Neural progenitor cell (in vitro differentiated cells): ENCODE measurements at regions not wholly inside any gene's neighbourhood (a gene's known extent, or its start where the extent isn't known, plus 50 kb on each side); places are given as distances from the start of the nearest gene placed in this dataset.
A peak's percentile ranks its signal among the peaks of the same experiment; 100 is the strongest.

Experiments used
- DNase-seq: peaks from one replicate; pipeline ENCODE4 v3.0.0-alpha.2; 2016; ENCODE audit warnings: low spot score
- H2AFZ ChIP-seq: fragments of 200-600 bp; sonication (generic); replicated peaks from 2 replicates; pipeline ENCODE4 v1.6.1; 2016; ENCODE audit warnings: antibody characterized with exemption
- H3F3A ChIP-seq: fragments of 200-600 bp; sonication (generic); 2 replicates; pipeline ENCODE4 v1.6.1; 2016; ENCODE audit warnings: antibody characterized with exemption, low read depth
- H3K27ac ChIP-seq: fragments of 200-600 bp; sonication (generic); 2 replicates; pipeline ENCODE4 v1.5.1; 2016; ENCODE audit warnings: mild to moderate bottlenecking
- H3K27me3 ChIP-seq: fragments of 200-600 bp; sonication (generic); 2 replicates; pipeline ENCODE4 v1.6.1; 2016; ENCODE audit warnings: mild to moderate bottlenecking, moderate library complexity
- H3K36me3 ChIP-seq: fragments of 200-600 bp; sonication (generic); 2 replicates; pipeline ENCODE4 v1.5.1; 2016
- H3K4me1 ChIP-seq: fragments of 200-600 bp; sonication (generic); 2 replicates; pipeline ENCODE4 v1.6.1; 2016; ENCODE audit warnings: mixed run types
- H3K4me2 ChIP-seq: fragments of 200-600 bp; sonication (generic); 2 replicates; pipeline ENCODE4 v1.6.1; 2016
- H3K4me3 ChIP-seq: fragments of 200-600 bp; sonication (generic); 2 replicates; pipeline ENCODE4 v1.5.1; 2016
- H3K79me2 ChIP-seq: fragments of 200-600 bp; sonication (generic); 2 replicates; pipeline ENCODE4 v1.6.1; 2016; ENCODE audit warnings: low read depth
- H3K9ac ChIP-seq: fragments of 200-600 bp; sonication (generic); 2 replicates; pipeline ENCODE4 v1.6.1; 2016
- H3K9me3 ChIP-seq: fragments of 200-600 bp; sonication (generic); 2 replicates; pipeline ENCODE4 v1.5.1; 2016; ENCODE audit warnings: low read depth
- H4K20me1 ChIP-seq: fragments of 200-600 bp; sonication (generic); 2 replicates; pipeline ENCODE4 v1.6.1; 2016; ENCODE audit warnings: low read depth
- H3K27ac Mint-ChIP-seq: 3 replicates; pipeline ENCODE4 v1.8.0; 2021; ENCODE audit warnings: mixed read lengths
- H3K27me3 Mint-ChIP-seq: 2 replicates; pipeline ENCODE4 v1.8.0; 2022; ENCODE audit warnings: low read depth, mild to moderate bottlenecking, inconsistent platforms, moderate library complexity, mixed read lengths; ENCODE audit not compliant: insufficient read depth
- H3K36me3 Mint-ChIP-seq: 3 replicates; pipeline ENCODE4 v1.8.0; 2021; ENCODE audit warnings: mixed read lengths
- H3K4me1 Mint-ChIP-seq: 3 replicates; pipeline ENCODE4 v1.8.0; 2021; ENCODE audit warnings: mixed read lengths
- H3K4me3 Mint-ChIP-seq: 3 replicates; pipeline ENCODE4 v1.8.0; 2021; ENCODE audit warnings: mild to moderate bottlenecking, moderate library complexity, mixed read lengths
- H3K9me3 Mint-ChIP-seq: 3 replicates; pipeline ENCODE4 v1.8.0; 2020; ENCODE audit warnings: mixed read lengths
- EZH2 ChIP-seq: fragments of 200-600 bp; sonication (generic); IDR thresholded peaks from 2 replicates; pipeline ENCODE4 v1.6.1; 2017; ENCODE audit warnings: antibody characterized with exemption, mild to moderate bottlenecking, moderate library complexity
- EZH2phosphoT487 ChIP-seq: fragments of 200-600 bp; sonication (generic); IDR thresholded peaks from 2 replicates; pipeline ENCODE4 v1.6.1; 2017; ENCODE audit warnings: antibody characterized with exemption
- TF ChIP-seq, protein P1 (sequence below): fragments of 200-600 bp; sonication (generic); IDR thresholded peaks from 2 replicates; pipeline ENCODE4 v1.5.1; 2017; ENCODE audit warnings: antibody characterized with exemption, mild to moderate bottlenecking

DNA sequence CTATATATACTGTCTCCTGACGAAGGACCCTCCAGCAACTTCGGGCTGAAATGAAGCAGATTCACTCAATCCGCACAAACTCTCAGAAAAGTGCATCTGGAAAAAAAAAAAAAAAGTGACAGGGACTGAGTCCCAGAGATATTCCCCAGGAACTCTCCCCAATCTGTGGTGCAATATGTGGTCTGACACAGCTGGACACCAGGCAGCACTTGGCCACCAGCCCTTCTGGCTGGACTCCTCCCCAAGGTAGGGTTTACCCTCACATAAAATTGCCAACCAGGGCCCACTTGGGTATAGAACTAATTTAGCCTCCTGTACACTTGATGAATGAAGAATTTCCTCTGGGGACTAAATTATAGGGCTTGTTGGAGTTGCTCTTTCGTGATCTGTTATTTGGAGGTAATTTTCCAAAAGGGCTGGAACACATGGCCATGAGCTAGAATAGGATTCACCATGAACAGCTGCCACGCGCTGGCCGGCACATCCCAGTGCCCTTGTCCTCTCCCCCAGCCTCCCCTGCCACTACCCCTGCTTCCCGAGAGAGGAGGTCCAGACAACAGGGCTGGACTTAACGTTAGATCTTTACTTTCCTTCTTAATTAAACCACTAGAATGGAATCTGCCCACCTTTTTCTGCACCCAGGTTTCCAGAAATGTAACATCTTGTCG is 379.2 kb downstream of the BMP2 start:
- H3K27me3 ChIP-seq, result no peaks in the 10 kb centered on the region
- H3K9me3 ChIP-seq, result no peaks in the 10 kb centered on the region
- no peak overlapping the region for H3K9ac ChIP-seq
- Mint-ChIP-seq H3K4me3 (no peak overlapping the region), H3K9me3 (no peaks in the 10 kb centered on the region), H3K36me3 (no peaks in the 10 kb centered on the region), H3K27me3 (no peaks in the 10 kb centered on the region), H3K27ac (peak overlapping the region; percentile 30), H3K4me1 (peaks cover 25% of the 10 kb centered on the region)
- H3K4me2 ChIP-seq, result peak overlapping the region; percentile 61
- H3K4me3 ChIP-seq, result peak overlapping the region; percentile 14
- H3K79me2 ChIP-seq, result no peaks in the 10 kb centered on the region
- peaks cover 23% of the 10 kb centered on the region for H3F3A ChIP-seq
- TF ChIP-seq, protein P1, sequence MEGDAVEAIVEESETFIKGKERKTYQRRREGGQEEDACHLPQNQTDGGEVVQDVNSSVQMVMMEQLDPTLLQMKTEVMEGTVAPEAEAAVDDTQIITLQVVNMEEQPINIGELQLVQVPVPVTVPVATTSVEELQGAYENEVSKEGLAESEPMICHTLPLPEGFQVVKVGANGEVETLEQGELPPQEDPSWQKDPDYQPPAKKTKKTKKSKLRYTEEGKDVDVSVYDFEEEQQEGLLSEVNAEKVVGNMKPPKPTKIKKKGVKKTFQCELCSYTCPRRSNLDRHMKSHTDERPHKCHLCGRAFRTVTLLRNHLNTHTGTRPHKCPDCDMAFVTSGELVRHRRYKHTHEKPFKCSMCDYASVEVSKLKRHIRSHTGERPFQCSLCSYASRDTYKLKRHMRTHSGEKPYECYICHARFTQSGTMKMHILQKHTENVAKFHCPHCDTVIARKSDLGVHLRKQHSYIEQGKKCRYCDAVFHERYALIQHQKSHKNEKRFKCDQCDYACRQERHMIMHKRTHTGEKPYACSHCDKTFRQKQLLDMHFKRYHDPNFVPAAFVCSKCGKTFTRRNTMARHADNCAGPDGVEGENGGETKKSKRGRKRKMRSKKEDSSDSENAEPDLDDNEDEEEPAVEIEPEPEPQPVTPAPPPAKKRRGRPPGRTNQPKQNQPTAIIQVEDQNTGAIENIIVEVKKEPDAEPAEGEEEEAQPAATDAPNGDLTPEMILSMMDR, result no peak
- no peak for TF ChIP-seq EZH2
- no peak for TF ChIP-seq EZH2phosphoT487
- peak overlapping the region; percentile 72 for H3K27ac ChIP-seq
- H2AFZ ChIP-seq, result no peak overlapping the region
- no peaks in the 10 kb centered on the region for H4K20me1 ChIP-seq
- H3K36me3 ChIP-seq, result no peaks in the 10 kb centered on the region
- no peak for DNase-seq
- peaks cover 49% of the 10 kb centered on the region for H3K4me1 ChIP-seq

DNA sequence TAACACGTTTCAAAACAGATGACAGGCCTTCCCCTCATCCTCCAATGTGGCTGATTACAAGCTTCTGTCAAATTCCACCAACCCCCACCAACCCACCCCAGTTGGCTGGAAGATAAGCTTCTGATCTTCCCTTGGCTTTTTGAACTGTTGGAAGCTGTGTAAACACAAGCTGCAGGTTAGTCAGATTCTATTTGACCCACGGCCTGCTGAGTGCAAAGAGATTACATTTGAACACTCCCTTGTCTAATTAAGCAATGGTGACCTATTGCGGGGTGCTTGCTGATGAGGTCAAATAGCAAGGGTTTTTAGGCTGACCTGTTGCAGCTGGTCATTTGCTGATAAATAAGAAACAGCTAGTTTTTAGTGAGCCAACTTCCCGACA is 379.7 kb downstream of the BMP2 start:
- Histone ChIP-seq H2AFZ (no peak overlapping the region), H3K4me3 (peak overlapping the region; percentile 14), H3F3A (peaks cover 23% of the 10 kb centered on the region), H3K27ac (peak overlapping the region; percentile 83), H3K4me1 (peaks cover 55% of the 10 kb centered on the region), H3K4me2 (peak overlapping the region; percentile 61), H4K20me1 (no peaks in the 10 kb centered on the region), H3K9ac (no peak overlapping the region), H3K9me3 (no peaks in the 10 kb centered on the region), H3K27me3 (no peaks in the 10 kb centered on the region), H3K79me2 (no peaks in the 10 kb centered on the region), H3K36me3 (no peaks in the 10 kb centered on the region)
- Mint-ChIP-seq H3K27ac (no peak overlapping the region), H3K9me3 (no peaks in the 10 kb centered on the region), H3K4me1 (peaks cover 25% of the 10 kb centered on the region), H3K4me3 (no peak overlapping the region), H3K36me3 (no peaks in the 10 kb centered on the region), H3K27me3 (no peaks in the 10 kb centered on the region)
- DNase-seq, result peak; percentile 77
- TF ChIP-seq EZH2 (no peak), EZH2phosphoT487 (peak; percentile 59)

DNA sequence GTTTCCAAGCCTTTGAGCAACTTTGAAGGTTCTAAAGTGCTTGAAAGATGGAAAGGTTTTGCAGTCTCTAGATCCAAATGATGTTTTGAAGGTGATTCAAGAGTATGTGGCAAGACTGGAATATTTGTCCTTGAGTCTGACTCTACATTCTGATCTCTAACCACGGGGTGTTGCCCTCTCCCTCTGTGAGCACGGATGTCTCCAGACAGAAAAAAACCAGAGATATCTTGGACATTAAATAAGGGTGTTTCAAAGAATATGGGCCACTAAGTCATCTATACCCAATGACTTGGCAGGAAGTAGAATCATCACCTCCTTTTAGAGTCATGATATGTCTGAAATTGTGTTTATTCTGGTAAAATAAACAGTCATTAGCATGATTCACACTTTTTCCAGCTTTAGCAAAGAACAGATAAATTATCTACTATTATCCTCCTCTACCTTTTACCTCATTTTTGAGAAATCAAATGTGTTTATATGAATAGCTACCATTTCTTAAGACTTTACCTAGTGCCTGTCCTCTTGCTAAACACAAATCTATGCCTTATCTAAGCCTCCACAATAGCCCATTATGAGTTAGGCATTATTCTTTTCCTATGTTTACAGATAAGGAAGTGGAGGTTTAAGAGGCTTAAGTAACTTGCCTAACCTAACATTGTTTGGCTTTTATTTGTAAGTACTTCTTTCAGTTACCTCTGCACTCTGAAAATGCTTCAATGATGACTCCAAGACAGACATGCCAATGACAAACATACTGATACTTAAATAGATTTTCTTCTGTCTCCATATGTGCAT is 384.4 kb downstream of the BMP2 start:
- Histone ChIP-seq H3K4me2 (peak overlapping the region; percentile 33), H3K9me3 (no peaks in the 10 kb centered on the region), H2AFZ (no peak overlapping the region), H4K20me1 (no peaks in the 10 kb centered on the region), H3K79me2 (no peaks in the 10 kb centered on the region), H3K4me1 (peaks cover 43% of the 10 kb centered on the region), H3K36me3 (no peaks in the 10 kb centered on the region), H3F3A (peaks cover 15% of the 10 kb centered on the region), H3K27me3 (no peaks in the 10 kb centered on the region), H3K4me3 (no peak overlapping the region), H3K9ac (no peak overlapping the region), H3K27ac (no peak overlapping the region)
- no peak for DNase-seq
- no peaks in the 10 kb centered on the region for H3K36me3 Mint-ChIP-seq
- H3K4me1 Mint-ChIP-seq, result peaks cover 16% of the 10 kb centered on the region
- TF ChIP-seq EZH2phosphoT487 (peak; percentile 32), EZH2 (no peak)
- TF ChIP-seq, protein P1, result no peak
- H3K9me3 Mint-ChIP-seq, result no peaks in the 10 kb centered on the region
- no peaks in the 10 kb centered on the region for H3K27me3 Mint-ChIP-seq
- no peak overlapping the region for H3K27ac Mint-ChIP-seq
- no peak overlapping the region for H3K4me3 Mint-ChIP-seq

DNA sequence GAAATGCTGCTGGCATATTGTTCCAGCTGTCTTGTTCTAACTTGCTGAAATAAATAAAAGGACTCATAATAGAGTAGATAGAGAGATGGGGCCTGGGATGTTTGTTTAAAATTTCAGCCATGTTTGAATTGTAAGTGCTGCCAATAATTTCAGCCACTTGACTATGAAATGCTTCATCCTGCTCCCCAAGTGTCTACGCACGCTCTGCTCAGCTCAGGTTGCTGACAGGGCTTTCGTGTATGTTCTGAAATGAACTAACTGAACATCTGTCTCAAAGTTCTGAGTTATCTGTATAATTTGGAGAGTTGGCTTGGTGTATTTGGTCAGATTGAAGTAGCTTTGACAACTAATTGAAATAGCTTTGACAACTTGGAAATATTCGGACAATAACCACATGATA is 387.8 kb downstream of the BMP2 start:
- Mint-ChIP-seq H3K36me3 (no peaks in the 10 kb centered on the region), H3K4me1 (no peaks in the 10 kb centered on the region), H3K27me3 (no peaks in the 10 kb centered on the region), H3K27ac (no peak overlapping the region), H3K9me3 (no peaks in the 10 kb centered on the region), H3K4me3 (no peak overlapping the region)
- H3K36me3 ChIP-seq, result no peaks in the 10 kb centered on the region
- no peak overlapping the region for H3K4me3 ChIP-seq
- TF ChIP-seq, protein P1, result no peak
- no peak for TF ChIP-seq EZH2phosphoT487
- no peak overlapping the region for H3K9ac ChIP-seq
- H3K79me2 ChIP-seq, result no peaks in the 10 kb centered on the region
- H3F3A ChIP-seq, result no peaks in the 10 kb centered on the region
- no peak overlapping the region for H2AFZ ChIP-seq
- no peaks in the 10 kb centered on the region for H3K9me3 ChIP-seq
- H3K4me1 ChIP-seq, result peaks cover 22% of the 10 kb centered on the region
- no peaks in the 10 kb centered on the region for H3K27me3 ChIP-seq
- H3K27ac ChIP-seq, result no peak overlapping the region
- no peak overlapping the region for H3K4me2 ChIP-seq
- no peaks in the 10 kb centered on the region for H4K20me1 ChIP-seq
- no peak for DNase-seq
